NT2/D1 (cell line): ENCODE measurements at regions not wholly inside any gene's neighbourhood (a gene's known extent, or its start where the extent isn't known, plus 50 kb on each side); places are given as distances from the start of the nearest gene placed in this dataset.
"Not testable (repeated sequence)": the region's sequence is repeated elsewhere in the genome, so short reads cannot be mapped to it uniquely, and the experiment has no call there.

Experiments
- DNase-seq: peaks from one replicate; pipeline ENCODE4 v3.0.0-alpha.2; 2011; ENCODE audit warnings: low read depth, low spot score
- H3K27me3 ChIP-seq: 2 replicates; pipeline ENCODE4 v1.6.0; 2011; ENCODE audit warnings: mild to moderate bottlenecking; ENCODE audit not compliant: insufficient read length, insufficient read depth
- H3K36me3 ChIP-seq: 2 replicates; pipeline ENCODE4 v1.6.1; 2011; ENCODE audit warnings: mild to moderate bottlenecking, low read length, mixed read lengths; ENCODE audit not compliant: insufficient read depth, insufficient read length
- H3K4me1 ChIP-seq: 2 replicates; pipeline ENCODE4 v1.5.1; 2011; ENCODE audit not compliant: insufficient read depth, insufficient read length
- H3K4me3 ChIP-seq: 2 replicates; pipeline ENCODE4 v1.5.1; 2011; ENCODE audit warnings: low read depth; ENCODE audit not compliant: insufficient read length
- H3K9ac ChIP-seq: 2 replicates; pipeline ENCODE4 v1.6.0; 2011; ENCODE audit warnings: low read depth; ENCODE audit not compliant: insufficient read length
- H3K9me3 ChIP-seq: 2 replicates; pipeline ENCODE4 v1.5.1; 2011; ENCODE audit warnings: mild to moderate bottlenecking, low read length; ENCODE audit not compliant: insufficient read depth
- SUZ12 ChIP-seq: IDR thresholded peaks from 2 replicates; pipeline ENCODE4 v1.6.1; 2011; ENCODE audit not compliant: insufficient read length, insufficient read depth; ENCODE audit errors: extremely low read depth
- YY1 ChIP-seq: IDR thresholded peaks from 2 replicates; pipeline ENCODE4 v1.6.1; 2011; ENCODE audit not compliant: insufficient read length, insufficient read depth
- ZNF274 ChIP-seq: IDR thresholded peaks from 2 replicates; pipeline ENCODE4 v1.6.1; 2011; ENCODE audit warnings: mild to moderate bottlenecking, low read depth, low read length

DNA sequence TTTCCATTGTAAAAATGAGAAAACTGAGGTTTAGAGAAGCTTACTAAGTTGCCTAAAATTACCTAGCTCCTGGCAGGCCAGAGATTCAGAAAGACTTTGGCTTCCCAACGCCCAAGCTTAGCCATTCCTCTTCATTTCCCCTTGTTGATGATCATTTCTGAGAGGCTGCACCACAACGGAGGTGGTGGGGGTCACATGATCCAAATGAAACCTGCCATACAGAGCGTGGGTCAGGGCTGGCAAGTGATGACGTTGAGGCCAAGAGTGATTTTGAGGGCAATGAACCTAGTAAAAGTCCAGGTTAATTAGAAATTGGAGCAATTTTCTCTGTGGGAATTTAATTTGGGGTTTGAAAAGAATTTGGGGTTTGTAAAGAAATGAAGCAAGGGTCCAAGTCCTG lies 109.9 kb downstream of the TMEM182 start:
- H3K4me3 ChIP-seq: no peak overlapping the region
- no peaks in the 10 kb centered on the region for H3K4me1 ChIP-seq
- no peaks in the 10 kb centered on the region for H3K27me3 ChIP-seq
- no peak overlapping the region for H3K9ac ChIP-seq
- H3K36me3 ChIP-seq: no peaks in the 10 kb centered on the region
- DNase-seq: no peak
- TF ChIP-seq YY1 (no peak), ZNF274 (no peak), SUZ12 (no peak)
- no peaks in the 10 kb centered on the region for H3K9me3 ChIP-seq

DNA sequence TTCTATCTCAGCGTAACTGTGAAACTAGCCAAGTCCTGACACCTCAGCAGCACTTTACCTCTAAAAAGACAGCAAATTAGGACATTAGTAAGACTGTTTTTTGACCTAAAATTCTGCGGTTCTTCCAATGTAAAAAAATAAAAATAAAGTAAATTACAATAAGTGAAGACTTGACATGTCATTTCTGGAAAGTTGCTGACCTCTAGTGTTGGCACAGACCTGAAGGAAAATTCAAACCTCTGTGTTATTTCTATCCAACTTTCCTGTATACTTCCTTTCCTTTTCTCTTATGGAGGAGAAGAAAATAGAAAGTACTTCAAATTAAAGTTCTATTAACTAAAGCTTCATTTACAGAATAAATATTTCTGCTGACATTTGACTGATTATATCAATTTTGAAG lies 110.6 kb downstream of the TMEM182 start:
- H3K9me3 ChIP-seq: no peaks in the 10 kb centered on the region
- no peak overlapping the region for H3K9ac ChIP-seq
- no peaks in the 10 kb centered on the region for H3K27me3 ChIP-seq
- DNase-seq: no peak
- H3K4me1 ChIP-seq: no peaks in the 10 kb centered on the region
- no peak overlapping the region for H3K4me3 ChIP-seq
- H3K36me3 ChIP-seq: no peaks in the 10 kb centered on the region
- no peak for TF ChIP-seq SUZ12
- TF ChIP-seq ZNF274: no peak
- TF ChIP-seq YY1: no peak

DNA sequence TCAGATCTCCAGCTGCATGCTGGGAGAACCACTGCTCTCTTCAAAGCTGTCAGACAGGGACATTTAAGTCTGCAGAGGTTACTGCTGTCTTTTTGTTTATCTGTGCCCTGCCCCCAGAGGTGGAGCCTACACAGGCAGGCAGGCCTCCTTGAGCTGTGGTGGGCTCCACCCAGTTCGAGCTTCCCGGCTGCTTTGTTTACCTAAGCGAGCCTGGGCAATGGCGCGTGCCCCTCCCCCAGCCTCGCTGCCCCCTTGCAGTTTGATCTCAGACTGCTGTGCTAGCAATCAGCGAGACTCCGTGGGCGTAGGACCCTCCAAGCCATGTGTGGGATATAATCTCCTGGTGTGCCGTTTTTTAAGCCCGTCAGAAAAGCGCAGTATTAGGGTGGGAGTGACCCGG lies 117.7 kb downstream of the TMEM182 start:
- H3K9me3 ChIP-seq: peaks cover 13% of the 10 kb centered on the region; the same call in 1 of the 2 replicates
- not testable (repeated sequence) for H3K4me3 ChIP-seq, H3K36me3 ChIP-seq, H3K4me1 ChIP-seq, H3K9ac ChIP-seq, DNase-seq, H3K27me3 ChIP-seq

DNA sequence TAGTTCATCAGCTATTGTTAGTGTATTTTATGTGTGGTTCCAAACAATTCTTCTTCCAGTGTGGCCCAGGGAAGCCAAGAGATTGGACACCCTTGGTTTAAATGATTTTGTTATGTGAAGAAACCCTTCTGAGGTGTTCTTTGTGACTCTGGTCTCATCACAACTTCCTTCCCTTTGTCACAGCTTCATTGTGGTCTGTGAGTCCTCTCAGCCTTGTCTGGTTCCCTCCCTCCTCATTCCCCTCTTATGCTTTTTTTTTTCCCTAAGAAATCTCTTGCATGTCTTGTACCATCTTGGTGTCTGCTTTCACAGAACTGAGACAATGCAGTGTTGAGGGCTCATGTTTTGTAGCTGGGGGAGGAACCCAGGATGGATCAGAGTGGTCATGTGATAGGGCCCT lies 118.9 kb downstream of the TMEM182 start:
- peaks cover 13% of the 10 kb centered on the region; the same call in 1 of the 2 replicates for H3K9me3 ChIP-seq
- H3K4me1 ChIP-seq: no peaks in the 10 kb centered on the region
- no peak overlapping the region for H3K4me3 ChIP-seq
- H3K27me3 ChIP-seq: no peaks in the 10 kb centered on the region
- TF ChIP-seq SUZ12 (no peak), YY1 (no peak), ZNF274 (no peak)
- H3K36me3 ChIP-seq: no peaks in the 10 kb centered on the region
- no peak for DNase-seq
- H3K9ac ChIP-seq: no peak overlapping the region

DNA sequence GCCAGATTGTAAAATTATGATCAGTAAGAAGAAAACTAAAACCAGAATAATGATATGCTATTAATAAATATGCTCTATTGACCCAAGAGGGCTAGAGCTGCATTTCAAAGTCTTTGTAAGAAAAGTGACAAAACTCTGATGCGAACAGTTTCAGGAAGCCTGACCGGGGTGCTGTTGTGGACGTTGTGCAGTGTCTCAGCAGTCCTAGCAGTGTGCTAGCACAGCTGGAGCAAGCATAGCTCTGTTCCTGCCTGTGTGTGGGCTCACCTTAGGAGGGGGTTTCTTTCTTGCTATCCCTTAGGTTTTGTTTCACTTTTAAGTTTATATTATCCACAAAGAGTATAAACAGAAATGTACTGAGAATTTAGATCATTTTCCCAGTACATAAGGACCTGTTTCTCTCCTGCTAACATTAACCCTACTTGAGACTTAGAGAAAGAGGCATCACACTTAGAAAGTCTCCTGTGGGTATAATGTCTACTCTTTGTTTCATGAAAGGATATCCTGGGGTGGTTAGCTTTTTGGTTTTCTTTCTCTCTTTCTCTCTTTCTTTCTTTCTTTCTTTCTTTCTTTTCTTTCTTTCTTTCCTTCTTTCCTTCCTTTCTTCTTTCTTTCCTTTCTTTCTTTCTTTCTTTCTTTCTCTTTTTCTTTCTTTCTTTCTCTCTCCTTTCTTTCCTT lies 124.5 kb downstream of the TMEM182 start:
- no peak overlapping the region for H3K9ac ChIP-seq
- no peaks in the 10 kb centered on the region for H3K27me3 ChIP-seq
- no peak for TF ChIP-seq ZNF274
- TF ChIP-seq SUZ12: no peak
- no peak for TF ChIP-seq YY1
- no peaks in the 10 kb centered on the region for H3K36me3 ChIP-seq
- no peaks in the 10 kb centered on the region for H3K4me1 ChIP-seq
- no peak for DNase-seq
- no peaks in the 10 kb centered on the region for H3K9me3 ChIP-seq
- no peak overlapping the region for H3K4me3 ChIP-seq

DNA sequence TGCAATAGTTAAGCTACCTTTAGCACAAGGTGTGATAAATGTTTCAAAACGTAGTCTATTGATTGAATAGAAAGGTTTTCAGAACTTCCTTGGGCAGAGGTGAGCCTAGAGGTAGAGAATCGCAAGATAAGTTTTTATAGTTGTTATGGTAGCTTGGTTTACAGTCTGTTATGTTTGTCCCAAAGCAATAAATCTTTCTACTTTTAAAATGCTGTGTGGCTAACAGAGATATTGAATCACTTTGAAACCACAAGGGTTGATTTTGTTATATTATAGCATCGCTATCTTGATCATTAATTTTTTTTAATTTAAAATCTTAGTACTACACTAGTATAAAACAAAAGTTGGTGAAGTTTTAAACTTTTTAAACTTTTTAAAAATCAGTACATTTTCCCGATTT lies 126.7 kb downstream of the TMEM182 start:
- no peaks in the 10 kb centered on the region for H3K4me1 ChIP-seq
- no peak overlapping the region for H3K9ac ChIP-seq
- TF ChIP-seq ZNF274 (no peak), SUZ12 (no peak), YY1 (no peak)
- no peak for DNase-seq
- no peaks in the 10 kb centered on the region for H3K9me3 ChIP-seq
- no peaks in the 10 kb centered on the region for H3K36me3 ChIP-seq
- H3K27me3 ChIP-seq: no peaks in the 10 kb centered on the region
- H3K4me3 ChIP-seq: no peak overlapping the region

DNA sequence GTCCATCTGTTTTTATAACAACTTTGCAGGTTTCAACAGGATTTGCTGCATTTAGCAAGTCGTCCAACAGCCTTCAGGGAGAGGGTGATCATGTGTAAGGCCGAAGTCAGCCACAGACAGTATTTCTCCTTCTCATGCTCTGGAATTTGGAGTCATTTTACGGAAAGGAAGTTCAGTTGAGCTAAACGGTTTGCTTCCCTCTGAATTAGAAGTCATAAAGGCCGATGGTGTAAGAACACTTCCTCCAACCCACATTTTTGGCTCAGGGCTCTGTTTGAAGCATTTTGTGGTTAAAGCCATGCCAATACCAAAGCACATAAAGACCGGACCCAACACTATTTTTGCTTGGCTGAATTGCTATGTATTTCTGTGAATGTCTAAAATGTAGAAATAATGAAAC lies 129.5 kb downstream of the TMEM182 start:
- no peaks in the 10 kb centered on the region for H3K9me3 ChIP-seq
- H3K27me3 ChIP-seq: peaks cover 9% of the 10 kb centered on the region
- DNase-seq: no peak
- H3K36me3 ChIP-seq: no peaks in the 10 kb centered on the region
- TF ChIP-seq ZNF274 (no peak), SUZ12 (no peak), YY1 (no peak)
- H3K4me3 ChIP-seq: no peak overlapping the region
- H3K9ac ChIP-seq: no peak overlapping the region
- H3K4me1 ChIP-seq: no peaks in the 10 kb centered on the region
